NK-92 treated with Interleukin-12 subunit alpha and Interleukin-12 subunit beta, amount 100 ng/mL, for 24 hours (cell line): ENCODE measurements at regions not wholly inside any gene's neighbourhood (a gene's known extent, or its start where the extent isn't known, plus 50 kb on each side); places are given as distances from the start of the nearest gene placed in this dataset.

Experiments used
- DNase-seq: peaks from one replicate; lab custom pipeline; 2025; lab: John Stamatoyannopoulos, UW

GRCh38 chr16:51430716-51431369, 279.8 kb upstream of the SALL1 start:
- no peak for DNase-seq

DNA sequence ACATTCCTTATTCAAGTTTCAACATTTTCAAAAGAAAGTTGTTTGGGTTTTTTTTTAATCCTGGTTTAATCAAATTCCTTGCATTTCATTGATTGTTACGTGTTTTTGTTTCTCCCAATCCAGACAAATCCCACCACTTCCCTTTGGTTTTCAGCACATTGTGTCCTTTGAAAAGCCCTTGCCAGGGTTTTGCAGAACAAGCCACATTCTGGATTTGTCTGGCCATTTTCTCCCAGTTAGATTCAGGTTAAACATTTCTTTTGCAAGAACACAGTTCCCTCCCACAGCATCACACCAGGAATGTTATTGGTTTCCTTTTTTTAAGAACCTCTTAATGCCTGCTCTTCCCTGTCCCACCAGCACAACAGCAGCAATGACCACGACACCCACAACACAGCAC, 278.0 kb upstream of the SALL1 start:
- no peak for DNase-seq

DNA sequence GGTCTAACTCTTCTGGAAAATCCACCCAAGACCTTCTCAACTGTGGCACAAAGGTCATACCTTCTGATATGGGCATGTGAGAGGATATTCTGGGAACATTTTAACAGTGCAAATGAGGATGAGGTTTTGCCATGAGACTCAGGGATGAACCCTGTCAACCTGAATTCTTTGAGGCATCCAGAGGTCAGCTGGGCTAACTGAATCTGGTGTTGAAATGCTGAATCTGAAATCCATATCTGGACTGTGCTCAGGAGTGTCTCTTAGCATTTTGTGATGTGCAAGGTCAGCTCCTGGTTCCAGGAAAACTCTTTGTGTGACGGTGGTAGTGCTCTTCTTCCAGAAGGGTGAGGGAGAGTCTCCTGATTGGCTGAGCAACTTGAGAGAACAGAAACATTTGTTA, 276.0 kb upstream of the SALL1 start:
- no peak for DNase-seq

- no peak for DNase-seq
Measured at GRCh38 chr16:51426276-51426675, 275.2 kb upstream of the SALL1 start.

DNA sequence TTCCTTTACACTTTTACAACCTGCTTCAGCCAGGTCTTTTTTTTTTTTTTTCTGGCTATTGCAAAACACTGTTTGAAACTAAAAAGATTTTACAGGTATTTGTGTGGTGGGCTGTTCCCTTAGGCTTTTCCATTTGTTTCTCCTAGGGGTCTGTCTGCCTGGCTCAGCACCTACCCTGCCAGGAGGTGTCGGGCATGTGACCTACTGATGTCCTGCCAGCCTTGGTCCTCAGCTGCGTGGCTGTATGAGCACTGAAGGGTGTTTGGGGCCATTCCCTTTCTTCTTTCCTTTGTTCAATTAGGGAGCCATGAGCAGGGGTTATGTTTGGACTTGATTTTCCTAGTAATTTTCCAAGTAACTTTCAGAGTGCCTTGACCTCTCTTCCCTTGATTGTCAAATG, 269.2 kb upstream of the SALL1 start:
- DNase-seq: no peak

GRCh38 chr16:51419768-51420167, 268.7 kb upstream of the SALL1 start:
- no peak for DNase-seq

- DNase-seq: no peak
Measured at GRCh38 chr16:51418258-51418657, 267.2 kb upstream of the SALL1 start.

- DNase-seq: no peak
Measured at GRCh38 chr16:51416926-51417325, 265.9 kb upstream of the SALL1 start.

- no peak for DNase-seq
Measured at GRCh38 chr16:51410125-51410524, 259.1 kb upstream of the SALL1 start.

- DNase-seq: no peak
Measured at GRCh38 chr16:51409001-51409675, 258.1 kb upstream of the SALL1 start.

GRCh38 chr16:51408357-51408756, 257.3 kb upstream of the SALL1 start:
- DNase-seq: no peak

DNA sequence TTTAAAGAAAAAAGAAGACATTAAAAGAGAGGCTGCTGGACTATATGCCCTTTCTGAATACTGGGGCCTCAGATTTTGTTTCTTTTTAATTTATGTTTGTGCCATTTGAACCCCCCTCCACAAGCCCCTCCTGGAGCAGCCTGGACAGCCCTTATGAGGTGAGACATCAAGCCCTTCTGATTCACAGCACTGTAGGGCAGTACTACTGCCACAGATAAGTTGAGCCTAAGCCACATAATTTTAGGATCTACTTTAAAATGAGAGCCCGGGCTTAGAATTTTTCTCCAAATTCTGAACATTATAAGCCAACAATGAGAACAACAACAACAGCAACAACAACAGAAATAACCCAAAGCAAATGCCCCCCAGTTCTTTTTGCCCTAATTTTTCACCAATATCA, 256.9 kb upstream of the SALL1 start:
- DNase-seq: no peak

DNA sequence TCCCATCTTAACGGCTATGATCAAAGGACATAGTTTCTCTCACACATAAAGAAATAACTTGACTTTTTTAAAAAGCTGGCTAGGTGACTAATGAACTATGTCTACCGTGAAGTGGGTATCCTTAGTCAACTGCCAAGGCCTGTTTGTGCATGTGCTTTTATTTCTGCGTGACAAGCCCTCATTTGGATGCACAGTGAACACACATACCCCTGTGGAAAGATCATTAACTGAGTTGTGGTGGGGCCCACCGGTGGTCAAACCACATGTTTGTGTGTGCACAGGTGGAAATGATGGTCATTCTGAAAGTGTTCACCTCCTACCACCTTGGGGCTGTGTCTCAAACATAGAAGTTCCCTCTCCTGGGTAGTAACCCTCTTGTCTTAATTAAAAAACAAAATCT, 256.1 kb upstream of the SALL1 start:
- DNase-seq: no peak

DNA sequence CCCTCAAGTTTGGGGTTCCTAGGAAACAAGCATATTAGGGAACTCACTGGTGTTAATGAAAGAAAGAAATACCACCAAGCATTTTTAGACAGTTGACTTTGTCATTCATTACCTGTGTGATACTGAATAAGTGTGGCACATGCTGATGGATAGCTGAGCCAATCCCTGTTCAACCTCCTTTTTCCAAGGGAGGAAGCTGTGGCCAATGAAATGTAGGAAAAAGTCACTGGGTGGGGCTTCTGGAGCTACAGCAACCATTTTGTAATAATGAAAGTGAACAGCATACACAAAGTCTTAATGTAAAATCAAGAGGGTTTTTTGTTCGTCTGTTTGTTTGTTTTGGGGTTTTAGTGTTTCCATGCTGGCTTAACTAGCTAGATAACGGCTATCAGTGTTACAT, 254.3 kb upstream of the SALL1 start:
- no peak for DNase-seq

DNA sequence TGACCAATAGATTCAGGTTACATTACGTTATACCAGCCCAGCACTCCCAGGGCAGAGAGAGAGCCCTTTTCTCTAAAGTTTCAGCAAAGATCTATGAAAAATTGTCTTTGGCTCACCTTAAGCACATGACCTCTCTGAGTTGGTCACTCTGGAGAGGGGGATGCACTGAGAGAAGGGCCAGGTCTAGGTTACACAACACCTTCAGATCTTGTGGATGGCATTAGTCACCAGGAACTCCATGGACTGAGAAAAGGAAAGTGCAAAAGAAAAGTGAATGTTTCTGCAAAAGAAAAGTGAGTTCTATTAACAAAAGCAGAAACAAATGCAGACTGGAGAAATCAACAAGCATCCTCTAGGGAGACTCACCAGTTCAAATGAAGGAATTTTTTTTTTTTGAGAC, 253.3 kb upstream of the SALL1 start:
- no peak for DNase-seq

DNA sequence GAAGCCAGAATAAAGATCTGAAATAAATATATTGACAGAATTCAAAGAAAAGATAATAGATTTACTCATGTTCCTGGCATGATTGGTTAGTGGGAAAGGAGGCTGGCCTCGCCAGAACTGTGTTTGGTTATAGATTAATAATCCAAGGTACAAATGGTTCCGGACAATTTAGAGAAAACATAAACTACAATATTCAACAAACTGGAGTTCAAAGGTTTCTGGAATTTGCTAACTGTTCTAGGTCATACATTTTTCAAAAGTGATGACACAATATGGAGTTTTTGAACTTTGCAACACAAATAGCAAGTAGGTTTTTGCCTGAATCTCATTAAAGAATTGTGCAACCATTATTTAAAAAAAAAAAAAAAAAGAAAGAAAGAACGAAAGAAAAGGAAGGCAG, 251.7 kb upstream of the SALL1 start:
- no peak for DNase-seq

DNA sequence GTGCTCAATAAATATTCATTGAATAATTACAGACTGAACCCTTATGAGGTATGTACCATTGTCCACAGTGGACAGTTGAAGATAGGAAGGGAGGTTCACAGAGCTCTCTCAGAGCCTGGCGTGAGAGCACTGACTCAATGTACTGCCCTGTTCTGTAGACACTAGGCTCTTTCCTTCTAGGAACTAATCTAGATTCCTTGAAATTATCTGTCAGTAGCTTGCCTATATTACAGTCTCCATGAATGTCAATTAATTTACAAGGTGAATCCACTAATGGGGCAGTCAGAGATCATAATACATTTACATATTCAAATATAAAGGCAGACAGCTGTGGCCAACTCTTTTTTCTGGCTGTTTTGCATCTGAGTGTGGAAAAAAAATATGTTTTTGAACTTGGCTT, 251.2 kb upstream of the SALL1 start:
- DNase-seq: no peak

GRCh38 chr16:51401673-51402072, 250.6 kb upstream of the SALL1 start:
- DNase-seq: no peak

GRCh38 chr16:51399908-51400670, 249.0 kb upstream of the SALL1 start:
- no peak for DNase-seq

DNA sequence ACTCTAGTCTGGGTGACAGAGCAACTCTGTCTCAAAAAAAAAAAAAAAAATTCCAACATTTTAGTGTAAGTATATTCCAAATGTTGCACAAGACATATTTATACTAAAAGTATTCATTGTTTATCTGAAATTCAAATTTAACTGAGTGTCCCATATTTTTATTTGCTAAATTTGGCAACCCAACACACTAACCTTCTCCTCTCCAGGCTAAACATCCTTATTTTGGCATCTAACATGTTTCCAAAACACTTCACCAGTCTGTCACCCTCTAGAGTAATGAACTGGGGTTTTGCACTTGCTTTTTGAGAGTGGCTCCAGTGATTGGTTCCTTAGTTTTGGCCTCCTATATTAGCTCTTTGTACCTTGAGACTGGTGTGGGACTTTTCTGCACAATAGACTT, 243.4 kb upstream of the SALL1 start:
- no peak for DNase-seq

- no peak for DNase-seq
Measured at GRCh38 chr16:51393381-51394005, 242.4 kb upstream of the SALL1 start.

GRCh38 chr16:51392521-51393187, 241.6 kb upstream of the SALL1 start:
- DNase-seq: no peak
